Ishikawa (cell line): ENCODE measurements at regions not wholly inside any gene's neighbourhood (a gene's known extent, or its start where the extent isn't known, plus 50 kb on each side); places are given as distances from the start of the nearest gene placed in this dataset.

ENCODE experiments used
- TEAD4 ChIP-seq: IDR thresholded peaks from 2 replicates; pipeline ENCODE4 v1.6.1; 2012
- YY1 ChIP-seq: IDR thresholded peaks from 2 replicates; pipeline ENCODE4 v1.6.1; 2012; ENCODE audit warnings: low read depth

- TF ChIP-seq TEAD4 (no peak), YY1 (no peak)
Observed at GRCh38 chr22:48520884-48521588, 1306.6 kb downstream of the BRD1 start.
